Fibroblast of the aortic adventitia (primary cell): ENCODE measurements at regions not wholly inside any gene's neighbourhood (a gene's known extent, or its start where the extent isn't known, plus 50 kb on each side); places are given as distances from the start of the nearest gene placed in this dataset.

Source experiments
- DNase-seq: peaks from one replicate; pipeline ENCODE4 v3.0.0-alpha.2; 2010; ENCODE audit warnings: low read depth
- H3K4me3 ChIP-seq: 2 replicates; pipeline ENCODE4 v1.5.1; 2011; ENCODE audit warnings: low read depth, mild to moderate bottlenecking, control low read depth, low read length, moderate library complexity
- TF ChIP-seq, protein P1 (sequence below): IDR thresholded peaks from 2 replicates; pipeline ENCODE4 v1.5.1; 2011; ENCODE audit warnings: mild to moderate bottlenecking, low read length, control low read depth, inconsistent platforms; ENCODE audit not compliant: insufficient read depth

DNA sequence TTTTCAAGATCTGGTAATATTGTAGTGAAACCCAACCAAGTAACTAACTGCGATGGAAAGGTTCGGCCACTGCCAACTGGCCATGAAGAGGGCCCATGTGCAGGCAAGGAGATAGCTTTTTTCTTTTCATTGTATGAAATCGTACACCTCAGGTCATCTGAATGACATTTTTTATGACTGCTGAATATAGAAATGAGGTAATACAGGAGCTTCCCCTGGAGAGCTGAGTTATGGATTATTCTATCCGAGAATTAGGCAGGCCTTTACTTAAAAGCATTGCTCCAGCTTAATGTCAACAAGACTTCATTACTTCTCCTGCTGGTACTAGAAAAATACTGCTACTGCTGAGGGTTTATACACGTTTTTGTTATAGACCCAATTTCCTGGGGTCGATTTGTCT lies 1215.6 kb downstream of the EFNB2 start:
- TF ChIP-seq, protein P1, sequence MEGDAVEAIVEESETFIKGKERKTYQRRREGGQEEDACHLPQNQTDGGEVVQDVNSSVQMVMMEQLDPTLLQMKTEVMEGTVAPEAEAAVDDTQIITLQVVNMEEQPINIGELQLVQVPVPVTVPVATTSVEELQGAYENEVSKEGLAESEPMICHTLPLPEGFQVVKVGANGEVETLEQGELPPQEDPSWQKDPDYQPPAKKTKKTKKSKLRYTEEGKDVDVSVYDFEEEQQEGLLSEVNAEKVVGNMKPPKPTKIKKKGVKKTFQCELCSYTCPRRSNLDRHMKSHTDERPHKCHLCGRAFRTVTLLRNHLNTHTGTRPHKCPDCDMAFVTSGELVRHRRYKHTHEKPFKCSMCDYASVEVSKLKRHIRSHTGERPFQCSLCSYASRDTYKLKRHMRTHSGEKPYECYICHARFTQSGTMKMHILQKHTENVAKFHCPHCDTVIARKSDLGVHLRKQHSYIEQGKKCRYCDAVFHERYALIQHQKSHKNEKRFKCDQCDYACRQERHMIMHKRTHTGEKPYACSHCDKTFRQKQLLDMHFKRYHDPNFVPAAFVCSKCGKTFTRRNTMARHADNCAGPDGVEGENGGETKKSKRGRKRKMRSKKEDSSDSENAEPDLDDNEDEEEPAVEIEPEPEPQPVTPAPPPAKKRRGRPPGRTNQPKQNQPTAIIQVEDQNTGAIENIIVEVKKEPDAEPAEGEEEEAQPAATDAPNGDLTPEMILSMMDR, result no peak
- no peak for DNase-seq
- H3K4me3 ChIP-seq, result no peak overlapping the region

DNA sequence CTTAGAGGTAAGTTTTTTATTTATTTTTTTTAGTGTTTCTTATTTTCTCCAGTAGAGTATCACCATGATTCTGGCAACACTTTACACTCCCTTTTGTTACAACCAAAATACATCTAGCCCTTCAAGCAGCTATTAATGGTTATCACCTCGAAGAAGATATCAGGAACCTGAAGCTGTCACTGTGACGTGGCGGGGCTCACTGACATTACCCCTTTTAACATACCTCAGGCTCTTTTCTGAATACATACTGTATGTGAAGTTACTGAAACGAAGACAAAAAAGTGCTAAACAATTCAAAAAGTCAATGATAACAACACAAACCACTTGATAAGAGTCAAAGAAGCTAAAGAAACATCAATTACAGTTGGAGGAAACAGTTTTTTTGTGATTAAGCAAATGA lies 1218.7 kb downstream of the EFNB2 start:
- H3K4me3 ChIP-seq, result no peak overlapping the region
- TF ChIP-seq, protein P1, result no peak
- no peak for DNase-seq

DNA sequence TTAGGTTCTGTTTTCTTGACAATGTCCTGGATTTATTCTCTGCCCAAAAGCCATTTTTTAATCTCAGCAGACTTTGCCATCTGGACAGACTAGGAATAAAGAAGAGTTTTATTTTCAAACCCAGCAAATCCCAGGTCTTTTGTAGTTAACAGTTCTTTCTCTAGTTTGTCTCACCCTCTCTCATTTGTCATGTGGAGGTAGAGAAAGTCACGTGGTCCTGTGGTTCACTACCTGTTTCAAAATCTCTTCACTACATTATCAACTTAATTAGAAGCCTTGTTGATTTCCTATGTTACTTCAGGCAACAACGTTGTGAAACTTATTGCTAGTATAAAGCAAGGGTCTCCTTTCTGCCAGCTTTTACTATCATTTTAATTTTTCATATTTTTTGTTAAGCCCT lies 1222.6 kb downstream of the EFNB2 start:
- TF ChIP-seq, protein P1, result no peak
- DNase-seq, result no peak
- H3K4me3 ChIP-seq, result no peak overlapping the region

DNA sequence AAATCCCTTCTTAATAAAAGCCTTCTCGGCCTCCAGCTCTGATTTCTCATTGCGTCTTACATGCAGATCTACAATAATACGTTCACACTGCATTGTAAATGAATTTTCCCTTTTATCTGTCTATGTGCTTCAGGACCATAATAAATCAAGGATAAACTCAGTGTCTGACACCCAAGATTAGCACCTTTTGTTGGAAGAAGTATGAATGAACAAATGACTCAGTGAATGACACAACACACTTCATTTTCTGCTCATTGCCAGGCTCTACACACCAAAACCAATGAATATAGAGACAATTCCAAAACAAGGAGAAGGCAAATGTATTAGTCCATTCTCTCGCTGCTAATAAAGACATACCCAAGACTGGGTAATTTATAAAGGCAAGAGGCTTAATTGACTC lies 1224.4 kb downstream of the EFNB2 start:
- DNase-seq, result no peak
- H3K4me3 ChIP-seq, result no peak overlapping the region
- TF ChIP-seq, protein P1, result no peak

DNA sequence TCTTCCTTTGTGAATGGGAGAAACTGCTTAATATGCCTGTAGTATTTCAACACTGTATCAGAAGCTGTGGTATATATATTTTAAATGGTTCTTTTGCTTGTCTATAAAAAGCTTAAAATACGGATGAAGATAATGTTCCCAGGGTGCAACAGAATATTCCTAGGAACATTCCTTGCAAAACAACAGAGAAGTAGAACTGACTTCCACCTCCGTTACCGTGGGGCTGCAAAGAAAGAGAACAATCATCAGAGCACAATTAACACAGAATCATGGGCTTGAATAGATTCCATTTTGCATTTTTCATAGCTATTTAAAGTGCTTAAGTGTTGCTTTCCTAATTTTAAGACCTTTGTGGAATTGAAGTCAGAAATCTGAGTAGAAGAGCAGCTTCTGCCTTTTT lies 1227.7 kb downstream of the EFNB2 start:
- no peak overlapping the region for H3K4me3 ChIP-seq
- no peak for DNase-seq
- TF ChIP-seq, protein P1, result no peak

DNA sequence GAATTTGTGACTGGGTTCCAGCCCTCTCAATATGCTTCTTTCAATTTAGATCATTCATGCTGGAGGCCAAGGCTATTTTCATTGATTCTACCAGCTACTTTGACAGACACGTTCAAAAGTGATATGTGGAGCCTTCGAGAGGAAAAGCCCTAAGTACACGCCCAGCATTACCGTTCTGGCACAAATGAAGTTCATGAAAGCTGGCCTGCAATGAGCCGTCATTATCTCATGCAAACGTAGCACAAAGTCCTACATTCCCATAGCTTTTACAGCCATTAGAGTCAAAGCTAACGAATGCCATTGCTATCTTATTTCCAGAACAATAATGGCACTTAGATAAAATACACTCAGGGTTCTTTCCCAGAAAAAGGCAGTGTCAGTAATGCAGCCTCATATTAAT lies 1237.6 kb downstream of the EFNB2 start:
- TF ChIP-seq, protein P1, result no peak
- no peak overlapping the region for H3K4me3 ChIP-seq
- DNase-seq, result no peak

DNA sequence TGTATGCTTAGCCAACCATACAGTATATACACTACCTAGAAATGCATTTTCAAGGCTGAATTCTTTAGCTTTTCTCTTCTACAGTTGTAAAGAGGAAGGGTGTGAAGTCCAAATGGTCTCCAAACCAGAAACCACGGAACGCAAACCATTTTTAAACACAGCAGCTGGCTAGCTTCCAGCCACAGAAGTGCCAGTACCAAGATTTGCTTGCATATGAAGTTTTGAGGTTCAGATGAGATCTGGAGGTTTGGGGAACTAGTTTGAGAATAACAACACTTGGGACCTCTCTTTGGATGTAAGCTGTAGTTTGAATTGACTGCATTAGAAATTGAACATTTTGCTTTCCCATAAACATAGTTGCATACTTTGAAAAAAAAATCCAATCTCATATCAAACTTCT lies 1243.5 kb downstream of the EFNB2 start:
- no peak overlapping the region for H3K4me3 ChIP-seq
- no peak for DNase-seq
- TF ChIP-seq, protein P1, result no peak
